HepG2 (cell line): ENCODE measurements at regions not wholly inside any gene's neighbourhood (a gene's known extent, or its start where the extent isn't known, plus 50 kb on each side); places are given as distances from the start of the nearest gene placed in this dataset.

Source experiments
- HNRNPLL ChIP-seq: fragments of 200-400 bp; formaldehyde crosslinking; IDR thresholded peaks from 2 replicates; pipeline ENCODE4 v1.6.1; 2017; ENCODE audit warnings: mild to moderate bottlenecking, low read depth, low read length; ENCODE audit not compliant: poor library complexity, severe bottlenecking
- MED1 ChIP-seq: sonication (generic); formaldehyde crosslinking; IDR thresholded peaks from 2 replicates; pipeline ENCODE4 v1.4.0; 2020; ENCODE audit warnings: missing genetic modification reagents
- NFRKB ChIP-seq: fragments of 450-650 bp; IDR thresholded peaks from 2 replicates; pipeline ENCODE4 v1.6.1; 2017
- PCBP2 ChIP-seq: fragments of 200-400 bp; formaldehyde crosslinking; optimal IDR thresholded peaks from 2 replicates; pipeline ENCODE3; 2018; ENCODE audit warnings: low read length, low read depth; ENCODE audit not compliant: poor library complexity, severe bottlenecking
- SCMH1 ChIP-seq: sonication (generic); formaldehyde crosslinking; IDR thresholded peaks from 2 replicates; pipeline ENCODE4 v1.9.0; 2021; ENCODE audit warnings: missing genetic modification reagents, mild to moderate bottlenecking, borderline replicate concordance
- SIN3A ChIP-seq: IDR thresholded peaks from 2 replicates; pipeline ENCODE4 v1.6.1; 2011; ENCODE audit warnings: low read depth, mild to moderate bottlenecking, control low read depth, low read length, borderline replicate concordance
- ZNF570 ChIP-seq: sonication (generic); formaldehyde crosslinking; IDR thresholded peaks from 2 replicates; pipeline ENCODE4 v1.4.0; 2020; ENCODE audit warnings: mild to moderate bottlenecking, missing genetic modification reagents, borderline replicate concordance
- TF ChIP-seq, protein P1 (sequence below), 2 experiments: fragments of 450-650 bp in 1 of 2; sonication (generic) in 1 of 2; formaldehyde crosslinking in 1 of 2; IDR thresholded peaks; 2 replicates each; pipeline versions ENCODE4 v1.6.1 to v1.8.0; 2016 to 2022; ENCODE audit warnings: antibody characterized with exemption in 1 of 2, mild to moderate bottlenecking in 1 of 2, missing genetic modification reagents in 1 of 2
- TF ChIP-seq, protein P2 (sequence below): sonication (generic); formaldehyde crosslinking; IDR thresholded peaks from 2 replicates; pipeline ENCODE4 v1.5.1; 2020; ENCODE audit warnings: mild to moderate bottlenecking, missing genetic modification reagents
- TF ChIP-seq, protein P3 (sequence below), 2 experiments: fragments of 450-650 bp in 1 of 2; sonication (generic) in 1 of 2; formaldehyde crosslinking; IDR thresholded peaks; 2 replicates each; pipeline versions ENCODE4 v1.5.0 to v1.8.0; 2020 to 2022; ENCODE audit warnings: mild to moderate bottlenecking in 1 of 2, missing genetic modification reagents in 1 of 2
- TF ChIP-seq, protein P4 (sequence below): sonication (generic); formaldehyde crosslinking; IDR thresholded peaks from 2 replicates; pipeline ENCODE4 v1.9.0; 2022; ENCODE audit warnings: low read depth, missing genetic modification reagents
- TF ChIP-seq, protein P5 (sequence below): IDR thresholded peaks from 2 replicates; pipeline ENCODE4 v1.6.1; 2018; ENCODE audit warnings: missing genetic modification reagents

DNA sequence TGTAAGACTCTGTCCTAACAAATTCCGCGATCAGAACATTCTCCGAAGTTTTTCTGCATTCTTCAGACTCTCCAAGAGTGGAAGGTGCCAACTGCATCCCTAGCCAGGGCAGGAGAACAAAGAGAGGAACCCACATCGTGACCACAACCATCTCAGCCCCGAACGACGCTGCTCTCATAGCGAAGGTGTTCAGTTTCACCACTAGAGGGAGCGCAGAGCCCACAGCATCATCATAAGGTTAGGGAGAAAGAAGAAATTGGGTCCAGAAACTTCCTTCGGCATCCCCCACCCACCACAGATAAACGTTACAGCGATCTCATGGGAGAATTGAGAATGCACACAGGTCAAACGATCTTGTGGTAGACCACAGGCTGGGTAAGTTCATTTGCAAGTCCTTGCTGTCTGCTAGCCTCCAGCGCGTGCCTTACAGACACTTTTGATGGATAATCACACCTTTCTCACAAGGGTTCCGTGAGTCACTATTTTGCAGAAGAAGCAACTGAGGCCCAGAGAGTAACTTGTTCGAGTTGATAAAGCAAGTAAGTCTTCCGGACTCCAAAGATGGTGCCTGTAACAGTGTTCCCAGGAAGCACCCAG lies 53.7 kb upstream of the ARL4C start (continued):
- TF ChIP-seq, protein P1, sequence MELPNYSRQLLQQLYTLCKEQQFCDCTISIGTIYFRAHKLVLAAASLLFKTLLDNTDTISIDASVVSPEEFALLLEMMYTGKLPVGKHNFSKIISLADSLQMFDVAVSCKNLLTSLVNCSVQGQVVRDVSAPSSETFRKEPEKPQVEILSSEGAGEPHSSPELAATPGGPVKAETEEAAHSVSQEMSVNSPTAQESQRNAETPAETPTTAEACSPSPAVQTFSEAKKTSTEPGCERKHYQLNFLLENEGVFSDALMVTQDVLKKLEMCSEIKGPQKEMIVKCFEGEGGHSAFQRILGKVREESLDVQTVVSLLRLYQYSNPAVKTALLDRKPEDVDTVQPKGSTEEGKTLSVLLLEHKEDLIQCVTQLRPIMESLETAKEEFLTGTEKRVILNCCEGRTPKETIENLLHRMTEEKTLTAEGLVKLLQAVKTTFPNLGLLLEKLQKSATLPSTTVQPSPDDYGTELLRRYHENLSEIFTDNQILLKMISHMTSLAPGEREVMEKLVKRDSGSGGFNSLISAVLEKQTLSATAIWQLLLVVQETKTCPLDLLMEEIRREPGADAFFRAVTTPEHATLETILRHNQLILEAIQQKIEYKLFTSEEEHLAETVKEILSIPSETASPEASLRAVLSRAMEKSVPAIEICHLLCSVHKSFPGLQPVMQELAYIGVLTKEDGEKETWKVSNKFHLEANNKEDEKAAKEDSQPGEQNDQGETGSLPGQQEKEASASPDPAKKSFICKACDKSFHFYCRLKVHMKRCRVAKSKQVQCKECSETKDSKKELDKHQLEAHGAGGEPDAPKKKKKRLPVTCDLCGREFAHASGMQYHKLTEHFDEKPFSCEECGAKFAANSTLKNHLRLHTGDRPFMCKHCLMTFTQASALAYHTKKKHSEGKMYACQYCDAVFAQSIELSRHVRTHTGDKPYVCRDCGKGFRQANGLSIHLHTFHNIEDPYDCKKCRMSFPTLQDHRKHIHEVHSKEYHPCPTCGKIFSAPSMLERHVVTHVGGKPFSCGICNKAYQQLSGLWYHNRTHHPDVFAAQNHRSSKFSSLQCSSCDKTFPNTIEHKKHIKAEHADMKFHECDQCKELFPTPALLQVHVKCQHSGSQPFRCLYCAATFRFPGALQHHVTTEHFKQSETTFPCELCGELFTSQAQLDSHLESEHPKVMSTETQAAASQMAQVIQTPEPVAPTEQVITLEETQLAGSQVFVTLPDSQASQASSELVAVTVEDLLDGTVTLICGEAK (IDR thresholded peaks at IDR 0.05), result no peak
- TF ChIP-seq, protein P1 (CRISPR knock-in tag; IDR thresholded peaks at IDR 0.05), result no peak
- no peak for TF ChIP-seq NFRKB
- no peak for TF ChIP-seq PCBP2
- no peak for TF ChIP-seq SIN3A
- TF ChIP-seq, protein P2, sequence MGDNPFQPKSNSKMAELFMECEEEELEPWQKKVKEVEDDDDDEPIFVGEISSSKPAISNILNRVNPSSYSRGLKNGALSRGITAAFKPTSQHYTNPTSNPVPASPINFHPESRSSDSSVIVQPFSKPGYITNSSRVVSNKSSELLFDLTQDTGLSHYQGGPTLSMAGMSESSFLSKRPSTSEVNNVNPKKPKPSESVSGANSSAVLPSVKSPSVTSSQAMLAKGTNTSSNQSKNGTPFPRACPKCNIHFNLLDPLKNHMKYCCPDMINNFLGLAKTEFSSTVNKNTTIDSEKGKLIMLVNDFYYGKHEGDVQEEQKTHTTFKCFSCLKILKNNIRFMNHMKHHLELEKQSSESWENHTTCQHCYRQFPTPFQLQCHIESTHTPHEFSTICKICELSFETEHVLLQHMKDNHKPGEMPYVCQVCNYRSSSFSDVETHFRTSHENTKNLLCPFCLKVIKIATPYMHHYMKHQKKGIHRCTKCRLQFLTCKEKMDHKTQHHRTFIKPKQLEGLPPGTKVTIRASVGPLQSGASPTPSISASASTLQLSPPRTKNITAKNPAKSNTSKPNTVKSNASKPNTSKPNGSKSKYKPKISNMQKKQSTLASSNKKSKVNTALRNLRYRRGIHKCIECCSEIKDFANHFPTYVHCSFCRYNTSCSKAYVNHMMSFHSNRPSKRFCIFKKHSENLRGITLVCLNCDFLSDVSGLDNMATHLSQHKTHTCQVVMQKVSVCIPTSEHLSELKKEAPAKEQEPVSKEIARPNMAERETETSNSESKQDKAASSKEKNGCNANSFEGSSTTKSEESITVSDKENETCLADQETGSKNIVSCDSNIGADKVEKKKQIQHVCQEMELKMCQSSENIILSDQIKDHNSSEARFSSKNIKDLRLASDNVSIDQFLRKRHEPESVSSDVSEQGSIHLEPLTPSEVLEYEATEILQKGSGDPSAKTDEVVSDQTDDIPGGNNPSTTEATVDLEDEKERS (CRISPR knock-in tag), result 0 out of 2 replicates have a peak, but pooled peaks have one; percentile 38
- TF ChIP-seq SCMH1 (CRISPR knock-in tag), result no peak
- TF ChIP-seq, protein P3, sequence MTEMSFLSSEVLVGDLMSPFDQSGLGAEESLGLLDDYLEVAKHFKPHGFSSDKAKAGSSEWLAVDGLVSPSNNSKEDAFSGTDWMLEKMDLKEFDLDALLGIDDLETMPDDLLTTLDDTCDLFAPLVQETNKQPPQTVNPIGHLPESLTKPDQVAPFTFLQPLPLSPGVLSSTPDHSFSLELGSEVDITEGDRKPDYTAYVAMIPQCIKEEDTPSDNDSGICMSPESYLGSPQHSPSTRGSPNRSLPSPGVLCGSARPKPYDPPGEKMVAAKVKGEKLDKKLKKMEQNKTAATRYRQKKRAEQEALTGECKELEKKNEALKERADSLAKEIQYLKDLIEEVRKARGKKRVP (CRISPR knock-in tag; IDR thresholded peaks at IDR 0.05), result no peak
- TF ChIP-seq, protein P4, sequence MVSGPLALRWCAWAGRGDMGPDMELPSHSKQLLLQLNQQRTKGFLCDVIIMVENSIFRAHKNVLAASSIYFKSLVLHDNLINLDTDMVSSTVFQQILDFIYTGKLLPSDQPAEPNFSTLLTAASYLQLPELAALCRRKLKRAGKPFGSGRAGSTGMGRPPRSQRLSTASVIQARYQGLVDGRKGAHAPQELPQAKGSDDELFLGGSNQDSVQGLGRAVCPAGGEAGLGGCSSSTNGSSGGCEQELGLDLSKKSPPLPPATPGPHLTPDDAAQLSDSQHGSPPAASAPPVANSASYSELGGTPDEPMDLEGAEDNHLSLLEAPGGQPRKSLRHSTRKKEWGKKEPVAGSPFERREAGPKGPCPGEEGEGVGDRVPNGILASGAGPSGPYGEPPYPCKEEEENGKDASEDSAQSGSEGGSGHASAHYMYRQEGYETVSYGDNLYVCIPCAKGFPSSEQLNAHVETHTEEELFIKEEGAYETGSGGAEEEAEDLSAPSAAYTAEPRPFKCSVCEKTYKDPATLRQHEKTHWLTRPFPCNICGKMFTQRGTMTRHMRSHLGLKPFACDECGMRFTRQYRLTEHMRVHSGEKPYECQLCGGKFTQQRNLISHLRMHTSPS (CRISPR knock-in tag), result no peak
- TF ChIP-seq ZNF570 (CRISPR knock-in tag), result no peak
- TF ChIP-seq HNRNPLL, result no peak
- TF ChIP-seq MED1, result 0 out of 2 replicates have a peak, but pooled peaks have one; percentile 12
- TF ChIP-seq, protein P5, sequence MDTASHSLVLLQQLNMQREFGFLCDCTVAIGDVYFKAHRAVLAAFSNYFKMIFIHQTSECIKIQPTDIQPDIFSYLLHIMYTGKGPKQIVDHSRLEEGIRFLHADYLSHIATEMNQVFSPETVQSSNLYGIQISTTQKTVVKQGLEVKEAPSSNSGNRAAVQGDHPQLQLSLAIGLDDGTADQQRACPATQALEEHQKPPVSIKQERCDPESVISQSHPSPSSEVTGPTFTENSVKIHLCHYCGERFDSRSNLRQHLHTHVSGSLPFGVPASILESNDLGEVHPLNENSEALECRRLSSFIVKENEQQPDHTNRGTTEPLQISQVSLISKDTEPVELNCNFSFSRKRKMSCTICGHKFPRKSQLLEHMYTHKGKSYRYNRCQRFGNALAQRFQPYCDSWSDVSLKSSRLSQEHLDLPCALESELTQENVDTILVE (CRISPR knock-in tag), result 0 out of 2 replicates have a peak, but pooled peaks have one; percentile 59
